ENCODE measurements at regions not wholly inside any gene's neighbourhood (a gene's known extent, or its start where the extent isn't known, plus 50 kb on each side); places are given as distances from the start of the nearest gene placed in this dataset.

- TF ChIP-seq POU2F2 (IDR thresholded peaks at IDR 0.05; ENCODE audit: low read depth, low read length) (no peak), SPI1 (IDR thresholded peaks at IDR 0.05; ENCODE audit: low read depth, low read length) (no peak), TAF1 (IDR thresholded peaks at IDR 0.05; ENCODE audit: low read depth, low read length) (no peak), POLR2AphosphoS5 (IDR thresholded peaks at IDR 0.05; ENCODE audit: low read depth, low read length) (no peak), POLR2A (IDR thresholded peaks at IDR 0.05; ENCODE audit: low read depth, low read length) (no peak), PAX5 (IDR thresholded peaks at IDR 0.05; ENCODE audit: insufficient read depth, low read length, severe bottlenecking) (no peak)
- no peak for DNase-seq (ENCODE audit: insufficient read length, low spot score)
- FAIRE-seq, result no peak
These were observed 361.5 kb upstream of the LARGE1 start for GRCh38 chr22:34281738-34282137.

GRCh38 chr22:34283844-34284243 is 363.6 kb upstream of the LARGE1 start:
- DNase-seq (ENCODE audit: insufficient read length, low spot score), result no peak
- TF ChIP-seq SPI1 (IDR thresholded peaks at IDR 0.05; ENCODE audit: low read depth, low read length) (no peak), TAF1 (IDR thresholded peaks at IDR 0.05; ENCODE audit: low read depth, low read length) (no peak), POU2F2 (IDR thresholded peaks at IDR 0.05; ENCODE audit: low read depth, low read length) (no peak), POLR2AphosphoS5 (IDR thresholded peaks at IDR 0.05; ENCODE audit: low read depth, low read length) (no peak), PAX5 (IDR thresholded peaks at IDR 0.05; ENCODE audit: insufficient read depth, low read length, severe bottlenecking) (no peak), POLR2A (IDR thresholded peaks at IDR 0.05; ENCODE audit: low read depth, low read length) (no peak)
- FAIRE-seq, result no peak

GRCh38 chr22:34293324-34293723 is 373.0 kb upstream of the LARGE1 start:
- DNase-seq (ENCODE audit: insufficient read length, low spot score), result no peak
- FAIRE-seq, result no peak
- TF ChIP-seq TAF1 (IDR thresholded peaks at IDR 0.05; ENCODE audit: low read depth, low read length), result no peak
- no peak for TF ChIP-seq POLR2A (IDR thresholded peaks at IDR 0.05; ENCODE audit: low read depth, low read length)
- no peak for TF ChIP-seq POU2F2 (IDR thresholded peaks at IDR 0.05; ENCODE audit: low read depth, low read length)
- TF ChIP-seq POLR2AphosphoS5 (IDR thresholded peaks at IDR 0.05; ENCODE audit: low read depth, low read length), result no peak
- TF ChIP-seq PAX5 (IDR thresholded peaks at IDR 0.05; ENCODE audit: insufficient read depth, low read length, severe bottlenecking), result no peak
- TF ChIP-seq SPI1 (IDR thresholded peaks at IDR 0.05; ENCODE audit: low read depth, low read length), result no peak

- DNase-seq (ENCODE audit: insufficient read length, low spot score) (no peak), FAIRE-seq (no peak)
These were observed 374.2 kb upstream of the LARGE1 start for GRCh38 chr22:34294476-34294875.

GRCh38 chr22:34294986-34295385 is 374.7 kb upstream of the LARGE1 start:
- no peak for TF ChIP-seq POU2F2 (IDR thresholded peaks at IDR 0.05; ENCODE audit: low read depth, low read length)
- TF ChIP-seq SPI1 (IDR thresholded peaks at IDR 0.05; ENCODE audit: low read depth, low read length), result no peak
- TF ChIP-seq POLR2AphosphoS5 (IDR thresholded peaks at IDR 0.05; ENCODE audit: low read depth, low read length), result no peak
- no peak for TF ChIP-seq POLR2A (IDR thresholded peaks at IDR 0.05; ENCODE audit: low read depth, low read length)
- no peak for TF ChIP-seq TAF1 (IDR thresholded peaks at IDR 0.05; ENCODE audit: low read depth, low read length)
- no peak for TF ChIP-seq PAX5 (IDR thresholded peaks at IDR 0.05; ENCODE audit: insufficient read depth, low read length, severe bottlenecking)
- no peak for FAIRE-seq
- DNase-seq (ENCODE audit: insufficient read length, low spot score), result no peak

More at GRCh38 chr22:34294476-34294875, 374.2 kb upstream of the LARGE1 start:
- TF ChIP-seq POLR2A (IDR thresholded peaks at IDR 0.05; ENCODE audit: low read depth, low read length) (no peak), SPI1 (IDR thresholded peaks at IDR 0.05; ENCODE audit: low read depth, low read length) (no peak), POU2F2 (IDR thresholded peaks at IDR 0.05; ENCODE audit: low read depth, low read length) (no peak), PAX5 (IDR thresholded peaks at IDR 0.05; ENCODE audit: insufficient read depth, low read length, severe bottlenecking) (no peak), TAF1 (IDR thresholded peaks at IDR 0.05; ENCODE audit: low read depth, low read length) (no peak), POLR2AphosphoS5 (IDR thresholded peaks at IDR 0.05; ENCODE audit: low read depth, low read length) (no peak)

GRCh38 chr22:34296461-34296860 is 376.2 kb upstream of the LARGE1 start:
- TF ChIP-seq SPI1 (IDR thresholded peaks at IDR 0.05; ENCODE audit: low read depth, low read length) (no peak), POLR2A (IDR thresholded peaks at IDR 0.05; ENCODE audit: low read depth, low read length) (no peak), PAX5 (IDR thresholded peaks at IDR 0.05; ENCODE audit: insufficient read depth, low read length, severe bottlenecking) (no peak), POU2F2 (IDR thresholded peaks at IDR 0.05; ENCODE audit: low read depth, low read length) (no peak)
- no peak for DNase-seq (ENCODE audit: insufficient read length, low spot score)
- FAIRE-seq, result no peak

GRCh38 chr22:34297536-34298120 is 377.4 kb upstream of the LARGE1 start:
- TF ChIP-seq POLR2A (IDR thresholded peaks at IDR 0.05; ENCODE audit: low read depth, low read length) (no peak), POU2F2 (IDR thresholded peaks at IDR 0.05; ENCODE audit: low read depth, low read length) (no peak), POLR2AphosphoS5 (IDR thresholded peaks at IDR 0.05; ENCODE audit: low read depth, low read length) (no peak), PAX5 (IDR thresholded peaks at IDR 0.05; ENCODE audit: insufficient read depth, low read length, severe bottlenecking) (no peak), SPI1 (IDR thresholded peaks at IDR 0.05; ENCODE audit: low read depth, low read length) (no peak), TAF1 (IDR thresholded peaks at IDR 0.05; ENCODE audit: low read depth, low read length) (no peak)
- no peak for FAIRE-seq
- no peak for DNase-seq (ENCODE audit: insufficient read length, low spot score)

GRCh38 chr22:34299496-34299895 is 379.2 kb upstream of the LARGE1 start:
- TF ChIP-seq POLR2A (IDR thresholded peaks at IDR 0.05; ENCODE audit: low read depth, low read length) (no peak), SPI1 (IDR thresholded peaks at IDR 0.05; ENCODE audit: low read depth, low read length) (no peak), PAX5 (IDR thresholded peaks at IDR 0.05; ENCODE audit: insufficient read depth, low read length, severe bottlenecking) (no peak), POU2F2 (IDR thresholded peaks at IDR 0.05; ENCODE audit: low read depth, low read length) (no peak), POLR2AphosphoS5 (IDR thresholded peaks at IDR 0.05; ENCODE audit: low read depth, low read length) (no peak), TAF1 (IDR thresholded peaks at IDR 0.05; ENCODE audit: low read depth, low read length) (no peak)
- DNase-seq (ENCODE audit: insufficient read length, low spot score) (no peak), FAIRE-seq (no peak)

GRCh38 chr22:34301569-34301968 is 381.3 kb upstream of the LARGE1 start:
- no peak for FAIRE-seq
- no peak for TF ChIP-seq POLR2A (IDR thresholded peaks at IDR 0.05; ENCODE audit: low read depth, low read length)
- no peak for TF ChIP-seq TAF1 (IDR thresholded peaks at IDR 0.05; ENCODE audit: low read depth, low read length)
- TF ChIP-seq PAX5 (IDR thresholded peaks at IDR 0.05; ENCODE audit: insufficient read depth, low read length, severe bottlenecking), result no peak
- no peak for TF ChIP-seq POLR2AphosphoS5 (IDR thresholded peaks at IDR 0.05; ENCODE audit: low read depth, low read length)
- TF ChIP-seq POU2F2 (IDR thresholded peaks at IDR 0.05; ENCODE audit: low read depth, low read length), result no peak
- no peak for TF ChIP-seq SPI1 (IDR thresholded peaks at IDR 0.05; ENCODE audit: low read depth, low read length)
- no peak for DNase-seq (ENCODE audit: insufficient read length, low spot score)

GRCh38 chr22:34303656-34304055 is 383.4 kb upstream of the LARGE1 start:
- no peak for DNase-seq (ENCODE audit: insufficient read length, low spot score)
- TF ChIP-seq POLR2A (IDR thresholded peaks at IDR 0.05; ENCODE audit: low read depth, low read length) (no peak), POU2F2 (IDR thresholded peaks at IDR 0.05; ENCODE audit: low read depth, low read length) (no peak), TAF1 (IDR thresholded peaks at IDR 0.05; ENCODE audit: low read depth, low read length) (no peak), SPI1 (IDR thresholded peaks at IDR 0.05; ENCODE audit: low read depth, low read length) (no peak), PAX5 (IDR thresholded peaks at IDR 0.05; ENCODE audit: insufficient read depth, low read length, severe bottlenecking) (no peak), POLR2AphosphoS5 (IDR thresholded peaks at IDR 0.05; ENCODE audit: low read depth, low read length) (no peak)
- FAIRE-seq, result no peak
